ENCODE measurements at regions not wholly inside any gene's neighbourhood (a gene's known extent, or its start where the extent isn't known, plus 50 kb on each side); places are given as distances from the start of the nearest gene placed in this dataset.
"Not testable (repeated sequence)": the region's sequence is repeated elsewhere in the genome, so short reads cannot be mapped to it uniquely, and the experiment has no call there.

DNA sequence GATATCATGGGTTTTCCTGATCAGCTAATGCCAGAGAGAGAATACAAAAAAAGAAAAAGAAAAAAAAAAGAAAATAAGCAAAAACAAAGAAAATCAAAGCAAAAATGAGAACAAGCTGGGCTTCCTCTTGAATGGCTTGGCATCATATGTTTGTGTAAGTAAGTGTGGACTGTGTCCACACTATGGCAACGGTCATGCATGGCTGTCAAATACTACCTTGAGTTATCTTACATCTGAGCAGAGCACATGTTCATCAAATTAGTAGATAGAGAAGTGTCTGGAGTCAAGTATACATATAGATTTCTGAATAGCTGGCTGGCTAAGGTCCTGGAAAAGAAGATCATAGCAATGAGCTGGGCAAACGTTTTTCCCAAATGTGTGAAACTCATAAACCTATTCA, 470.2 kb downstream of the RPIA start:
- not testable (repeated sequence) for DNase-seq

DNA sequence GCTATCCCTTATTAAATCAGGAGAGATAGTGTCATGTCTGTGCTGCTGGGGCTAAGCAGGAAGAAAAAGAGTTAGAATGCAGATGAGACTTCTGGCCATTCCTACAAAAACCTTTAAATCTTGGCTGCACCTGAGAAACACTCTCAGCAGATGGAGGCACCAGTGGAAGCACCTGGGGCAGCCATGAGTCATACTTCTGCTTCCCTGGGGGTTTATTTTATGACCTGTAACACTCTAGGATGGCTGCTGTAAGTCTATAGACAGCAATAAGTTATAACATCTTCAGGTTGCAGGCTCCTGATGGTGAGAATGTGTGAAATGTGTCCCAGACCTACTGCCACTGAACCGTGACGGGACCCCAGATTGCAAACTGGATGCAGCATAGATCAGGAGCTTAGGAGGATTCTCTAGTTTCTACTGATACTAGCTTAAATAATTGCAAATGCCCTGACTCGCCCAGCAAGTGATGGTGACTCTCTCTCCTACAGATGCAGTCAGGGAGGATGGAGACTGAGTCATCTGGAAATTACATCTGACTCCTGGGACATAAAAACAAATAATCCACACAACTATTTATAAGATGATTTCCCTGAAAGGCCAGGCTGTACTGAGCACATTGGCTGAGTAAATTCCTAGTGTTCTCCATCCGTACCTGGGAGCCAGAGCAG, 479.2 kb downstream of the RPIA start:
- DNase-seq, result not testable (repeated sequence)

DNA sequence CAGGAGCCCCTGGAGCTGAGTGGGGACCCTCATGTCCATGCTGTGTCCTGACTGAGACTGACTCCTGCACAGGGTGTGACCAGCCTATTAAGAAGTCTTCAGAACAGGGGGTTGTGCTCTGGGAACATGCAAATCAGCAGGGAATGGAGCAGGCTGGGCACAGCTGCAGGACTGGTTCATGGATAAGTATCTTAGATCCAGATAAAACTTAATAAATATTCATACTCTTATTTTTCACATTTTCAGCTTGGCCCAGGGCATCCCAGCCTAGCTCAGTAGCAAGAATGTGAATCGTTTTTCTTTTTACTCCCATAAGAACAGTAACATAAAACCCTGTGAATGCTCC, 479.7 kb downstream of the RPIA start:
- not testable (repeated sequence) for DNase-seq

DNA sequence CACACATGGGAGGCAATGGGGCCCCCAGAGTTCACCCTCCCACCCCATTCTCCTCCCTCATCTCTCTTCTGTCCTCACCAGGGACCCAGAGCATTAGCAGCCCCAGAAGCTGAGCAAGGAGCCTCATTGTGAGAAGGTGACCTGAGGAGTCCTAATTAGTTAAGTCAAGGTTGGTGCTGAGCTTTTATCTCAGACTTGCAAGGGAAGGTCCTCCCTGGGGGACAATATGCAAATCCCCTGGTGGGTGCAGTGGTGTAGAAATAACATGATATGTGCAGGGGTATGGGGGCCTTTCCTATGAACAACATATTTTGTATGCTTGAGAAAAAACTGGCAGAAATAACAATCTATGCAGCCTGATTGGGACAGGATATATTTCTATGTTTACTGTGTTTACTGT, 485.5 kb downstream of the RPIA start:
- DNase-seq, result not testable (repeated sequence)

DNA sequence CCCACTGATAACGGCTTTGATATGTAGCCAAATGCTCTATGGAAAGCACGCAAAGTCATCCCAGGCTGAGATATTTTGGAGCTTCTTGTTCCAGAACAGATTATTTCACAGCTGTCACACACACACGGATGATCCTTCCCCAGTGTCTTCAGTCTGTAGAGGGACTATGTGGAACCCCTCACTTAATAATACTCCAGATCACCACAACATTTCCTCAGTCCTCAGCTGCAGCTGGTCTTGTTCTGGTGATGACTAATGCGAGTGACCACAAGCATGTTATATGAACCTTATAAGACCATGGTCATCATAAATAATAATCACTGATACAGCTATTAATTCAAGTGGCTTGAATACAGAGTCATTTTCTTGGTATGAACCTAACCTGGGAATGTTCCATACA, 490.7 kb downstream of the RPIA start:
- DNase-seq, result not testable (repeated sequence)

DNA sequence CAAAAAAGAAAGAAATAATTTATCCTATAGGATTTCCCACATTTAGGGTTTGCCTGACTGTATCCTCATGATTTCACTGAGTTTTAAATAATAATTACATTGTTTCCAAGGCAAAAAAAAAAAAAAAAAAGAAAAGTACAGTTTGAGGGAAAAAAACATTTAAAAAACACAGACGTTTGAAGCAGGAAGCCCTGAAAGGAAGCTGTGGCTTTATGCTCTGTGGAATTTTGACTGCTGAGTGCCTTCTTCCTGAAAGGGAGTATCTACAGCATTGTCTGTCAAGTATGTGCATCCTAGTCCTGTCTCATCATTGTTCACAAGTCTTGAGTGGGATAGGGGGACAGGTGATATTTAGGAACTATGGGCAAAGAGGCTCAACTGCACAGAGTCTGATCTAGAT, 493.3 kb downstream of the RPIA start:
- not testable (repeated sequence) for DNase-seq

DNA sequence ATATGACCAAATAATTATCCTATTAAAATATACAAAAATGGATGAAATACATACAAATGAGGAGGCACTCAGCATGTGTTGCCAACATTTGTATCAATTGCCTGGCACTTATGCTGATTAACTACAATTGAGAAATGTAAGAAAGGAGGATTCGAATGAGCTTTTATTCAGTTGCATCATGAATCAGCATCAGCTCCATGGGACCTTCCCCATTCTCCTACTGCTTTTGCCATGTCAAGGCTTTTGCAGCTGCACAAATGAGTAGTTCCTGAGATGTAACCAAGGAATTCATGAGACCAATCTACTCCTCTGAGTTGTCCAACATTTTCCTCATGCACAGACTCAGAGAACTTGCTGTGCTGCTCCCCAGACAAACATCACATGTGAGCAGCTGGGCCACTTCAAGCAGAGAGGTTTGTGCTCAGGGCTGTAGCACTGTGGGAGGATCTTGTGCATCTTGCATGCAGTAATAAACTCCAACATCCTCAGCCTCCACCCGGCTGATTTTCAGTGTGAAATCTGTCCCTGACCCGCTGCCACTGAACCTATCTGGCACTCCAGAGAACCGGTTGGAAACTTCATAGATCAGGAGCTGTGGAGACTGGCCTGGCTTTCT, 504.3 kb downstream of the RPIA start:
- DNase-seq, result not testable (repeated sequence)

DNA sequence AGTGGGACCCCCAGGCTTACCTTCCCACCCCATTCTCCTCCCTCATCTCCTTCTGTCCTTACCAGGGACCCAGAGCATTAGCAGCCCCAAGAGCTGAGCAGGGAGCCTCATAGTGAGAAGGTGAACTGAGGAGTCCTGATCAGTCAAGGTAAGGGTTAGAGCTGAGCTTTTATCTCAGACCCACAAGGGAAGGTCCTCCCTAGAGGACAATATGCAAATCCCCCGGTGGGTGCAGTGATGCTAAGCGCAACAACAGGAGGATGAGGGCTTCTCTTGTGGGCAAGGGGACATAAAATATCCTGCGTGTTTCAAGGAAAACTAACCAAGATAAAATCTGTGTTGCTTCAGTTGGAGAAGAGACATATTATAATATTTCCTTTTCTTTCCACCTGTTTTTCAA, 505.2 kb downstream of the RPIA start:
- DNase-seq, result not testable (repeated sequence)

DNA sequence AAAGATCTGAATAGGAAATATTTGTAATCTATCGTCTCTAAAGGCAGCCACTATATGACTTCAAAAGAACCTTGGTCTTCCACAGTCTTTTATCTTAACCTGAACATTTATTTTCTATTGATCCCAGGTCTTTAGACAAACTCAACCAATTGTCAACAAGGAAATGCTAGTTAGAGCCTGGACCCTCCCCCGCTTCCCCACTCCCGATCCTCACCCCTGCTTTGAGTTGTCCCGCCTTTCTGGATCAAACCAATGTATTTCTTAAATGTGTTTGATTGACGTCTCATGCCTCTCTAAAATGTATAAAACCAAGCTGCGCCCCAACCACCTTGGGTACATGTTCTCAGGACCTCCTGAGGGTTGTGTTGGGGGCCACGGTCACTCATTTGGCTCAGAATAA, 506.6 kb downstream of the RPIA start:
- not testable (repeated sequence) for DNase-seq

DNA sequence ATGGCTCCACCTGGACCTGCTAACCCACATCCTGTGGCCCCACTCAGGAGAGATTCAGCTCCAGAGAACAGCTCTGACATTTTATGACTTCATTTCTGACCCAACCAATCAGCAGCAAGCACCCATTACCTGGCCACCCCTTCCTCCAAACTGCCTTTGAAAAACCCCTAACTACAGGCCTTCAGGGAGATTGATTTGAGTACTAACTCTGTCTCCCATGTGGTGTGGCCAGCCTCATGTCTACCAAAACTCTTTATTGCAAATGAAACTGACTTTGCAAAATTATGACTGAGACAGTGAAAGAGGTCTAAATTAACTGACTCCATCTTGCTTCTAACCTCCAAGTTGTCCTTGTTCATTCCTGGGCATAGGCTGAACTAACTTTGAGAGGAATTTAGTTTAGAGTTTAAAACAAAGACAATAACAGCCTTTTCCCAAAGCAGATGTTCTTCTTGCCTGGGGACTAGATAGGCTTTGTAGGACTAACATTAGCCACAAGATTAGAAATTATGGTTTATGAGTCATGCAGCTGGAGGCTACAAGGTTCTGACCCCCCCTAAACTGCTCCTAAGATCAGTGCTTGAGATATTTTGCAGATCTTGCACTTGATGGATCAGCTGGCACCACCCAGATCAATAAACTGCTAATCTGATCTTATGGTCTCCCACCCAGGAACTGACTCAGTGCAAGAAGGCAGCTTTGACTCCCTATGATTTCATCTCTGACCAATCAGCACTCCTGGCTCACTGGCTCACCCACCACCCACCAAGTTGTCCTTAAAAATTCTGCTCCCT, 508.2 kb downstream of the RPIA start:
- DNase-seq, result not testable (repeated sequence)

DNA sequence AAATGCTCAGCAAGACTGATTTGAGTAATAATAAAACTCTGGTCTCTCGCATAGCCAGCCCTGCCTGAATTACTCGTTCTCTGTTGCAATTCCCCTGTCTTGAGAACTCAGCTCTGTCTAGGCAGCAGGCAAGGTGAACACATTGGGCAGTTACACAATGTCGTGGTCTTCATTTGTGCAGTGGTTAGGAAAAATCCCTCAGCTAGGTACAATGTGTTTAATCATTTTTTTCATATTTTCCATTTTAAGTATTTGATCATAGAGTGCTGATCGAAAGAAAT, 508.7 kb downstream of the RPIA start:
- DNase-seq, result not testable (repeated sequence)

DNA sequence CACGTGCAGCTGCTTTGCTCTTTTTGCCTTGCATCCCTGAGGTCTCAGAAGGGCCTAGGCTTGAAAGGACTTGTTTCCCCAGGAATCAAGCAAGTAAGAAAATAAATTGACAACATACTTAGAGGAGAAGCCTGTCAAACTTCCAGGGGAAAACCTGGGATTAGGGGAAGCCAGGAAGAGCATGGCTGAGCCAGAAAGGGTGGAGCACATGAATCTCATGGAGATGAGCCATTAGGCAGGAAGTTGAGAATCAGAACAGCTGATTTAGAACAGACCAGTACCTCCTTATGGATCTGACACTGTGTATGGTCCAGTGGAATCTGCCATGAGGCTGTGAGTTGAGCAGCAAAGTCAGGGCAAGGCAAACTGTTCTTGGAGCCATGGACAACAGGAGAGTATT, 511.0 kb downstream of the RPIA start:
- DNase-seq, result not testable (repeated sequence)

DNA sequence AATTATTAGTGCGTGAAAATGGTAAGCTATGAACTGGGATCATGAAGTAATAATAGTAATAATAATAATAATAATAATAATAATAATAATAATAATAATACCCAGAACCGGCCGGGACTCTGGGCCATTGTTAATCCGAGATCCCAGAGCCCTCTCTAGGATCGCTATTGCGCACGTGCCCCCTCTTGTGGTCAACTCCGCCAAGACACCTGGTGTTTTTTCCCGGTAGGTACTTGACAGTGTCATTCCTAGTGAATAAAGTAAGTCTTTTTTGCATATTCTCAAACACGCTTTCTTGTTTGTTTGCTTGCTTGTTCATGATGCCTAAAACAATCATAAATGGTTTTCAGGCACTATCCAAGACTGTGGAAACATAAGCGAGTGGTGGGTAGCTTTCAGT, 513.7 kb downstream of the RPIA start:
- DNase-seq, result peak; percentile 10

DNA sequence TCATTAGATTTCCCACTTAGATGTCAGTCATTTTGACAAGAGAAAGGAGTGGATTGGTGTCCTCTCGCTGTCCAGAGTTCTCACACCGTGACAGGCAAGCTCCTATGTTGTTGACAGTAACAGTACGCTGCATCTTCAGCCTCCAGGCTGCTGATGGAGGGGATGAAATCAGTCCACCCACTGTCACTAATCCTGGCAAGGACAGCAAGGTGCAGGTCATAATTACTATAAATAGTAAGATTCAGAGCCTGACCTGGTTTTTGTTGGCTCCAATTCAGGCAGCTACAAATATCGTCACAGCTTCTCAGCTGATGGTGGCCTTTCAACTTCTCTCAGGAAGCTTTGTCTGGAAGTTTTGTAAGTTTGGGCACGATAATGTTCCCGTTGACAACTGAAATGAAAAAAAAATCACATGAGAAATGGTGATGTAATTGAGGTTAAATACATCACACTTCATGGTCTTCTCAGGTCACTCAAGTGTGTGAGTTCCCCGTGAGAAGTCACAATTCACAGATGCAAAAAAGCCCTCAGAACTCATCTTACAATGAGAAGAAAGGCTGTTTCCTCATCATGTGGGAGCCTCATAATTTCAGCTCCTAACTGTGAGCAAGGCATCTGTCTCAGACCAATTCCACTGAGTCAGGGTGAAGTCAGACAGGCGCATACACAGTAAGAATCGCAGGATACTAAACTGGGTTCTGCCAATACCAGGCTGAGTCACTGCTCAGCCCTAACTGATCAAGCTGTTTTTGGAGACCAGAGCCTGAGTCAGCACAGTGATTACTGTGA, 516.9 kb downstream of the RPIA start:
- not testable (repeated sequence) for DNase-seq

DNA sequence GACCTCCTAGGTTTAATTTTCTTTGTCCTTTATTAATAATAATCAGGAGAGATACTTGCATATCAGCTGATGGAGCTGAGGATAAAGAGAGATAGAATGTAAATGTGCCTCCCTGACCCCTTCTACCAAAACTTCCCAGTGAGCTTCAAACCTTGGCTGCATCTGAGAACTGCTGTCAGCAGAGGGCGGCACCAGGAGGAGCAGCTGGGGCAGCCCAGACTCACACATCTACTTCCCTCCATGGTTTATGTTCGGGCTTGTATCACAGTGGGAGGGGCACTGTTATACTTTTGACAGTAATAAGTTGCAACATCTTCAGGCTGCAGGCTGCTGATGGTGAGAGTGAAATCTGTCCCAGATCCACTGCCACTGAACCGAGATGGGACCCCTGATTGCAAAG, 521.7 kb downstream of the RPIA start:
- DNase-seq, result not testable (repeated sequence)

DNA sequence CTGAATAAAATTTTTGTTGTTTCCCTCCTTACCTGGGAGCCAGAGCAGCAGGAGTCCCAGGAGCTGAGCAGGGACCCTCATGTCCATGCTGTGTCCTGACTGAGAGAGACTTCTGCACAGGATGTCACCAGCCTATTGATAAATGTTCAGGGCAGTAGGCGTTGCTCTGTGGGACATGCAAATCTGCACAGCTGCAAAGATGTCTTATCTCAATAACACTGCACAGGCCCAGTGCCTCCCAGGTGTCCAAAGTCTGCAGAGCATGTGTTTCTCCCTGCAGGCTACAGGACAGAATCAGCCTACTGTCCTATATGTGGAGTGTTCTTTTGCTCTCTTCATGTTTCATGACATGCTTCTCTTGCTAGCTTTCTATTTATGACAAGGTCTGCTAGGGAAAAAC, 522.3 kb downstream of the RPIA start:
- DNase-seq, result not testable (repeated sequence)

DNA sequence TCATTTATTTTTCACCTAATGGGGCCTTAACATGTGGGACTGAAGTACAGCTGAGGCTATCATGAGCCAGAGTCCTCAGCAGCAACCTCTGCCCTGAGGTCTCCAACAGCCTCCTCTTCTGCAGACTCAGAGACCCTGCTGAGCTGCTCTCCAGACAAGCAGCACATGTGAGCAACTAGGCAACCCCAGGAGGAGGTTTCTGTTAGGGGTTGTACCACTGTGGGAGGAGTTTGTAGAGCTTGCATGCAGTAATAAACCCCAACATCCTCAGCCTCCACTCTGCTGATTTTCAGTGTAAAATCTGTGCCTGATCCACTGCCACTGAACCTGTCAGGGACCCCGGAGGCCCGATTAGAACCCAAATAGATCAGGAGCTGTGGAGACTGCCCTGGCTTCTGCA, 530.0 kb downstream of the RPIA start:
- not testable (repeated sequence) for DNase-seq

DNA sequence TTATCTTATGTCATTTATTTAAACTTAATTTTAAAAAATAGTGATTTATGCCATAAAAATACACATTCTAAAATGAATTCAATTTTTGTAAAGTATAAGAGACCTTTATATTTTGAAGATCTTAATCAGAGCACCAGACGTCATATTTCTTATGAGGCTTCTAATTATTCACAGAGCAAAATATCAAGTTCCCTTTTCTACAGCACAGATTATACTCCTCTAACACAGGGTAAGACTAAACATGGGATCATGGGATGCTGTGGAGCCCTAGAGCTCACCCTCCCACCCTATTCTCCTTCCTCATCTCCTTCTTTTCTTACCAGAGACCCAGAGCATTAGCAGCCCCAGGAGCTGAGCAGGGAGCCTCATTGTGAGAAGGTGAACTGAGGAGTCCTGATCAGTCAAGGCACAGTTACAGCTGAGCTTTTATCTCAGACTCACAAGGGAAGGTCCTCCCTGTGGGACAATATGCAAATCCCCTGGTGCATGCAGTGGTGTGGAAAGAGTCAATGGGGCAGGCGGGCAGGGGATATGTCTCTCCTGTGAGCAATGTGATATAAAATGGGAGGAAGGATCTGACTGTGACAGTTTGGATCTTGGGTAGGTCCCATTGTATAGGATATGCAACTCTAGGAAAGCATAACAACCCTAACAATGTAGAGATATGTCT, 530.7 kb downstream of the RPIA start:
- not testable (repeated sequence) for DNase-seq

DNA sequence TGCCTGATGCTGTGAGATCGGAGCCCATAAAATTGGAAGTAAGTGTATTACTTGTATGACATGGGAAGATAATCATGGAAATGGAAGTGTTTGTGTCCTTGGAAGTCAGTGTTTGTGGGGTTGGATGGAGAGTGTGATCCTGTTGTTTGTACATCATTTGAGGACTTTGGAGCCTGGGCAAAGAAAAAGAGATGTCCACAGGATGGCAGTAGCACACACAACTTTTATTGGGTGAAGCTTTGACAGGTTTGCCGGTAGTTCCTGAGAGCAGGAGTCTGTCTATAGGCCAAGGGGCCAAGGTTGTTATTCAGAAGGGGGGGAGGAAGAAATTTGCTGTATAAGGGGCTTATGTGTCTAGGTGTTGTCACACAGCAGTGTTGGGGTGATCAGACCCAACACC, 533.3 kb downstream of the RPIA start:
- DNase-seq, result not testable (repeated sequence)

DNA sequence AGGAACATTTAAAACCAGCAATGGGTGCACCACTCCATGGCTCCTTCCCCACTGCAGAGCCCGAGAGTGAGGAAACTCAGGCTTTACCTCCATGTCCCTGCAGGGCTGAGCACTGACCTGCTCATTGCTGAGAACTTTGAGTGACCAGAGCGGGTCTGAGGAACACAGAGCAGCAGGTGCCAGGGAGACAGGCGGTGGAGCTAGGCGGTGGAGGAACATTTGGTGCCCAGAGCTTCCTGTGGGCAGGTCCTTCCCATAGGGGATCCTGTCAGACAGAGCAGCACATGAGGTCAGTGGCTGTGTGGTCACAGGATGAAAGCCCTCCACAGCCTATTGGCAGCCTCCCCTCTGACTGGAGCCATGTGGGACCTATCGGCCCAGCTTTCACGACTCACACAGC, 538.5 kb downstream of the RPIA start:
- not testable (repeated sequence) for DNase-seq

DNA sequence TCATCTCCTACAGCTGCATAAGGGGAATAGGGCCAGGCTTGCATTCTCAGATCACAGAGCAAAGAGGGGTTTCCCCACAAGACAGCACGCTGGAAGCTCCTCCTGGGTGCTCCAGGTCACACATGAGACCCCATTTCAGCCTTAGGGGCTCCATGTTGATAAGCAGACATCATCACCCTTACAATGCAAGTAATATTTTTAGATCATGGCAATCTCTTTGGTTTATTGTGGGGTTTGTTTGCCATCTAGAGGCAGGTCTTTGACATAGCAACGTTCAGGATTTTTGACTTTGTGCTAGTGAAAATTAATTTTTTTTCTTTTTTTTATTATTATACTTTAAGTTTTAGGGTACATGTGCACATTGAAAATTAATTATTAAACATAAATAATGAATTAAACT, 539.8 kb downstream of the RPIA start:
- DNase-seq, result not testable (repeated sequence)

DNA sequence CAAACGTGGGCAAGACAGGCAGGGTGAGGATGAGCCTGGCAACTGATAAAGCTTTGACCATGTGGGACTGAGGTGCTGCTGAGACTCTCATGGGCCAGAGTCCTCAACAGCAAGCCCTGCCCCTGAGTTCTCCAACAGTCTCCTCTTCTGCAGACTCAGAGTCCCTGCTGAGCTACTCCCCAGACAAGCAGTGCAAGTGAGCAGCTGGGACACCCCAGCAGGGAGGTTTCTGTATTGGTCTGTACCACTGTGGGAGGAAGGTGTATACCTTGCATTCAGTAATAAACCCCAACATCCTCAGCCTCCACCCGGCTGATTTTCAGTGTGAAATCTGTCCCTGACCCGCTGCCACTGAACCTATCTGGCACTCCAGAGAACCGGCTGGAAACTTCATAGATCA, 542.5 kb downstream of the RPIA start:
- not testable (repeated sequence) for DNase-seq

Data from COR-L47 (cell line).